Limb (tissue), 2 donors: ENCODE measurements at regions not wholly inside any gene's neighbourhood (a gene's known extent, or its start where the extent isn't known, plus 50 kb on each side); places are given as distances from the start of the nearest gene placed in this dataset.

Source experiments
- DNase-seq, 2 donors: peaks; one replicate each; pipeline ENCODE4 v3.0.0-alpha.2; 2016; ENCODE audit errors: extremely low spot score in 2 of 2

GRCh38 chr1:30487042-30487441, 236.3 kb downstream of the MATN1 start:
- DNase-seq, result no peak

GRCh38 chr1:30485072-30485471, 238.3 kb downstream of the MATN1 start:
- no peak for DNase-seq

- no peak for DNase-seq
Measured at GRCh38 chr1:30484668-30485067, 238.7 kb downstream of the MATN1 start.

- DNase-seq, result no peak
Measured at GRCh38 chr1:30479575-30479974, 243.8 kb downstream of the MATN1 start.

GRCh38 chr1:30478799-30479563, 244.4 kb downstream of the MATN1 start:
- no peak for DNase-seq

GRCh38 chr1:30478283-30478682, 245.1 kb downstream of the MATN1 start:
- DNase-seq, result no peak

GRCh38 chr1:30477588-30477987, 245.8 kb downstream of the MATN1 start:
- DNase-seq, result no peak

- DNase-seq, result no peak
Measured at GRCh38 chr1:30476911-30477459, 246.4 kb downstream of the MATN1 start.

GRCh38 chr1:30476476-30476875, 246.9 kb downstream of the MATN1 start:
- DNase-seq, result no peak

GRCh38 chr1:30475966-30476365, 247.4 kb downstream of the MATN1 start:
- DNase-seq, result no peak

GRCh38 chr1:30475201-30475600, 248.2 kb downstream of the MATN1 start:
- no peak for DNase-seq

- no peak for DNase-seq
Measured at GRCh38 chr1:30474818-30475200, 248.6 kb downstream of the MATN1 start.

- DNase-seq, result no peak
Measured at GRCh38 chr1:30473922-30474817, 249.2 kb downstream of the MATN1 start.

GRCh38 chr1:30472526-30472925, 250.9 kb downstream of the MATN1 start:
- no peak for DNase-seq

GRCh38 chr1:30472009-30472408, 251.4 kb downstream of the MATN1 start:
- no peak for DNase-seq

- no peak for DNase-seq
Measured at GRCh38 chr1:30471307-30471706, 252.1 kb downstream of the MATN1 start.

GRCh38 chr1:30469426-30469825, 254.0 kb downstream of the MATN1 start:
- no peak for DNase-seq

GRCh38 chr1:30467101-30467500, 256.3 kb downstream of the MATN1 start:
- DNase-seq, result no peak

GRCh38 chr1:30466610-30467009, 256.8 kb downstream of the MATN1 start:
- no peak for DNase-seq

- no peak for DNase-seq
Measured at GRCh38 chr1:30466026-30466425, 257.4 kb downstream of the MATN1 start.

GRCh38 chr1:30465096-30465495, 258.3 kb downstream of the MATN1 start:
- DNase-seq, result no peak

GRCh38 chr1:30464187-30464617, 259.2 kb downstream of the MATN1 start:
- no peak for DNase-seq
